ENCODE measurements at regions not wholly inside any gene's neighbourhood (a gene's known extent, or its start where the extent isn't known, plus 50 kb on each side); places are given as distances from the start of the nearest gene placed in this dataset.

- no peak for TF ChIP-seq CTCF (IDR thresholded peaks at IDR 0.05)
- no peak for TF ChIP-seq POLR2A (IDR thresholded peaks at IDR 0.05)
Measured at GRCh38 chr10:32121648-32122047, 65.4 kb upstream of the KIF5B start.
